ENCODE measurements at regions not wholly inside any gene's neighbourhood (a gene's known extent, or its start where the extent isn't known, plus 50 kb on each side); places are given as distances from the start of the nearest gene placed in this dataset.

- DNase-seq = no peak
Observed at GRCh38 chr15:96267463-96267862, 63.0 kb upstream of the NR2F2 start.

GRCh38 chr15:96268442-96269204 lies 61.9 kb upstream of the NR2F2 start:
- no peak for DNase-seq

- DNase-seq = no peak
Observed at GRCh38 chr15:96270581-96271172, 59.8 kb upstream of the NR2F2 start.

GRCh38 chr15:96272427-96272826 lies 58.1 kb upstream of the NR2F2 start:
- no peak for DNase-seq

- DNase-seq = no peak
Observed at GRCh38 chr15:96273317-96274086, 57.0 kb upstream of the NR2F2 start.

GRCh38 chr15:96274087-96274440 lies 56.4 kb upstream of the NR2F2 start:
- no peak for DNase-seq

GRCh38 chr15:96274698-96275097 lies 55.8 kb upstream of the NR2F2 start:
- DNase-seq = no peak

GRCh38 chr15:96276438-96277210 lies 53.9 kb upstream of the NR2F2 start:
- DNase-seq = no peak

Data from NCI-H1092 treated with DMSO at 0.1 percent for 48 hours (cell line).